ENCODE measurements at regions not wholly inside any gene's neighbourhood (a gene's known extent, or its start where the extent isn't known, plus 50 kb on each side); places are given as distances from the start of the nearest gene placed in this dataset.
"Not testable (repeated sequence)": the region's sequence is repeated elsewhere in the genome, so short reads cannot be mapped to it uniquely, and the experiment has no call there.

DNA sequence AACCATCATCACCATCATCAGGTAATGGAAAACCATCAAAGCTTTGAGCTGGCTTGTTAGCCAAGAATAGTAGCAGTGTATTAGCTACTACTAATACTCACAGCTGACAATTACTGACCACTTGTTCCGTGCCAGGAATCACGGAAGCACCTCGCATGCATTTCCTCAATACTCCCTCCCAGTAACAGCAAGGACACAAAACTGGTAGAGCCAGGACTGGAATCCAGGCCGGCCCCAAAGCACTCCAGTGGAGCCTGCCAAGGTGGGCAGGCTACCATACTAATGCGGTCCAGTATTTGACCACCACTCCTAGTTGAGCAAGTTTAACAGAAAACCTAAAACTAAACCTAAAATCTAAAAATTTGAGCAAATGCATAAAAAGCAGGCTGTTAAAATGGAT lies 107.2 kb upstream of the LPCAT1 start:
- DNase-seq, result not testable (repeated sequence)

DNA sequence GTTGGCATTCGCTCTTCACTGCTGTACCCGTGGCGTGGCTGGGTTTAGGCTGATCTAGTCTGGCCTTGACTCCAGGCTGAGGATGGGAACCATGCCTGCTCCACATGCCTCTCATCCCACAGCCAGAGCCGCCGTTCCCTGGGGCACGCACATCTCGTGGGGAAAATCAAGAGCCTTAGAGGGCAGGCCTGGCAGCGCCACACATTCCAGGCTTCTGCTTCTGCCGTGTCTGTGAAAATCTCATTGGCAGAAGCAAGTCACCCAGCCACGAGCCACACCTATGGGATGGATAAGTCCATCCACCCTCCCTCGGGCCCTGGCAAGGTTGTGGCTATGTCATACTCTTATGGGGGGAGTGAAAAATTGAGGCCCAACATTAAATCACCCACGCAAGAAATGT lies 102.6 kb upstream of the LPCAT1 start:
- DNase-seq, result not testable (repeated sequence)

DNA sequence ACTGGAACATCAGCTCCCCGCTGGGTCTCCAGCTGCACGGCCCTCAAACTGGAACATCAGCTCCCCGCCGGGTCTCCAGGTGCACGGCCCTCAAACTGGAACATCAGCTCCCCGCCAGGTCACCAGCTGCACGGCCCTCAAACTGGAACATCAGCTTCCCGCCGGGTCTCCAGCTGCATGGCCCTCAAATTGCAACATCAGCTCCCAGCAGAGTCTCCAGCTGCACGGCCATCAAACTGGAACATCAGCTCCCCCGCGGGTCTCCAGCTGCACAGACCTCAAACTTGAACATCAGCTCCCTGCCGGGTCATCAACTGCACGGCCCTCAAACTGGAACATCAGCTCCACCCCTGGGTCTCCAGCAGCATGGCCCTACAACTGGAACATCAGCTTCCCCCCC lies 95.8 kb upstream of the LPCAT1 start:
- DNase-seq, result not testable (repeated sequence)

DNA sequence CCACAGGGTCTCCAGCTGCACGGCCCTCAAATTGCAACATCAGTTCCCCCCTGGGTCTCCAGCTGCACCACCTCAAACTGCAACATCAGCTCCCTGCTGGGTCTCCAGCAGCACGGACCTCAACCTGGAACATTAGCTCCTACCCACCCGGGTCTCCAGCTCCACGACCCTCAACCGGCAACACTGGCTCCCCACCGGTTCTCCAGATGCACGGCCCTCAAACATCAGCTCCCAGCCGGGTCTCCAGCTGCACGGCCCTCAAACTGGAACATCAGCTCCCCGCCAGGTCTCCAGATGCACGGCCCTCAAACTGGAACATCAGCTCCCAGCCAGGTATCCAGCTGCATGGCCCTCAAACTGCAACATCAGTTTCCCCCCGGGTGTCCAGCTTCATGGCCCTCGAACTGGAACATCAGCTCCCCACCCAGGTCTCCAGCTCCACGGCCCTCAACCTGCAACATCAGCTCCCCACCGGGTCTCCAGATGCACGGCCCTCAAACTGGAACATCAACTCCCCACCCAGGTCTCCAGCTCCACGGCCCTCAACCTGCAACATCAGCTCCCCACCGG lies 94.6 kb upstream of the LPCAT1 start:
- DNase-seq, result not testable (repeated sequence)

- DNase-seq, result not testable (repeated sequence)
These were observed 93.5 kb upstream of the LPCAT1 start for GRCh38 chr5:1617236-1617755.

- not testable (repeated sequence) for DNase-seq
These were observed 89.8 kb upstream of the LPCAT1 start for GRCh38 chr5:1613515-1613914.

GRCh38 chr5:1610526-1610925 lies 86.8 kb upstream of the LPCAT1 start:
- not testable (repeated sequence) for DNase-seq

GRCh38 chr5:1609111-1609510 lies 85.4 kb upstream of the LPCAT1 start:
- DNase-seq, result not testable (repeated sequence)

GRCh38 chr5:1608336-1608735 lies 84.6 kb upstream of the LPCAT1 start:
- DNase-seq, result not testable (repeated sequence)

DNA sequence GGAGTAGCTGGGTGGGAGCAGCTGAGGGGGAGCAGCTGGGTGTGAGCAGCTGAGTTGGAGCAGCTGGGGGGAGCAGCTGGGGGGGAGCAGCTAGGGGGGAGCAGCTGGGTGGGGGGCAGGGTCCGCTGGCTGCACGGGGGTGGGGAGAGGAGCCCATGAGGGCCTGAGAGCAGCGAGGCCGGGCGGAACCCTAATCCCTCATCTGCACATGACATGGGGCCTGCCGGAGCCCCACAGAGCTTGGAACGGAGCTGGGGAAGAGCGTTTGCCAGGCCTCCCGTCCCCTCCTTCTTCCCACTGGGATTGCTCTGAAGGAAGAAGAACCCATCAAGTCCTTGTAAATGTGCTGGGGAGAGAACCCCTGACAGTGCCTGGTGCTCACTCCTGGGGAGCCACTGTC lies 83.2 kb upstream of the LPCAT1 start:
- DNase-seq, result not testable (repeated sequence)

- DNase-seq, result not testable (repeated sequence)
These were observed 80.2 kb upstream of the LPCAT1 start for GRCh38 chr5:1603916-1604315.

- not testable (repeated sequence) for DNase-seq
These were observed 77.8 kb upstream of the LPCAT1 start for GRCh38 chr5:1601565-1601964.

DNA sequence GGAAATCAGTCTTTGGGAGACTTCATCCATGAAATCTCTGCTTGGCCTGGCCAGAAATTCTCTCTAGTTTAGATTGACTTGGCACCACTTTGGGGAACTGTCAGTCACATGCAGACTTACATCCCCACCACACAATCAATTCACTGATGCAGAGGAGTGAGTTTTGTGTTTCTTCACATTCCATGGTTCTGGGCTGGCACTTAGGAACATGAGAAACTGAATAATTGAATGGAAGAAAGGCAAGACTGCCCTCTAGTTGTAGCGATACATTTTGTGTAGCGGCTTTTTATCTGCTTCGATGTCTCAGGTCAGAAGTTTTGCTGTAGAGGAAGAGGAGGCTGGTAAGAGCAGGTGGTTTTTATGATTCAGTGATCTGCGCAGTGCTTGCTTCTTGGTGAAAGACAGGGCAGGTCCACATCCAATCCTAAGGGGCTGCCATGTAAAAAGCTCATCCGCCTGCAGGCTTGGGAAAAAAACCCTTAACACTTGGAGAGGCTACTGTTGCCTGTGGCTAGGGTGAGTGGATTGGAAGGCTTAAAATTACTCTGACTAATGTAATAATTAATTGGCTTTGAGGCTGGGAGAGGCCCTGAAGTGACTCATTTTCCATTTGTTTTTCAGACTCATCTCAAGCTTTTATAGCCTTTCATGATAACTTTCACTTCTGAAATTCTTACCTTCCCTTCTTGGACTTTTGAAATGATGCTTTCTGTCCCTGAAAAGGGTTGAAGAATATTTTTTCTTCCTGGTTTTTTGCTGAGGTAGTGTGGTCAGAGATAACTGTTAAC lies 75.4 kb upstream of the LPCAT1 start:
- DNase-seq, result not testable (repeated sequence)

GRCh38 chr5:1597093-1597473 lies 73.3 kb upstream of the LPCAT1 start:
- not testable (repeated sequence) for DNase-seq

- not testable (repeated sequence) for DNase-seq
These were observed 72.8 kb upstream of the LPCAT1 start for GRCh38 chr5:1596462-1597092.

GRCh38 chr5:1594357-1595106 lies 70.8 kb upstream of the LPCAT1 start:
- DNase-seq, result peak; percentile 85

DNA sequence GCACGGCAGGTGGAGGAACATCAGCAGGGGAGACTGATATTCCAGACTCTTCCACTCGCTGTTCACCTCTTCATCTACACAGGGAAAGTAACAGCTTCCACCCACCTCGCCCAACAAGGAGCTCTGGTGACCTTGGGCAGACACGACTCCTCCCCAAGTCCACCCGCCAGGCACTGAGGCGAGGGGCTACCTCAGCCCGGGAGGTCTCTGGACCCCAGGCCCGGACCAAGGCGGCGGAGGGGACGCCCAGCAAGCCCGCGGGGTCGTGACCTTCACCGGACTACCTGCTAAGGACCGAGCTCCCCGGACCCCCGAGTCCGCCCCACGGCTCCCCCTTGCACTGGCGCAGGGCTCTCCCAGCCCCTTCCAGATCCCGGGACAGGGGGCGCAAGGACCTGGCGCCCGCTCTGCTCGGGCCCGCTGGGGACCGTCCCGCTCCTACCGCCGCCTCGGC lies 70.2 kb upstream of the LPCAT1 start:
- no peak for DNase-seq

DNA sequence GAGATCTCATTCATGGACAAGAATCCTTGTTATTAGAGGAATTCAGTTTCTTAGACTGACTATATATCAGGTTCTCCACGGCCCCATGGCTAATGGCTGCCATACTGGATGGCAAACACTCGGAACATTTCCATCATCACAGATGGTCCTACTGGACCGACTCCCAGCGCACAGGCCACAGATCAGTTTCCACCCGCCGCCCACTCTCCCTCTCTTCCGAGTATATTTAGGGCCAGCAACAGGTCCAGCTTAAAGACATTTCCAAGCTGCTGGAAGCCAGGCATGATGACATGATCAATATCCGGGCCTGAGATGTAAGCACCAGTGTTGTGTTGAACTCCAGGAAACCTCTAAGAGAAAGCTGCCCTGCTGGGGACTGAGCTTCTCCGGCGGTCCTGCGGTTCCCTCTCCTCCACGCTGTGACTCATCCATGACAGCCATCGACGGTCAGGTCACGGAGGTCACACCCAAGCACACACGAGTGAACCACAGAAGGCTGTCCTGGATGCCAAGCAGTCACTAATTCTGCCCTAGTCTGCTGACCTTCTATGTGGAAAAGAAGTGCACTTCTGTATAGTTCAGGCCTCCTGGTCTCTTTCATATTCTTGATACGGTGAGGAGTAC lies 64.4 kb upstream of the LPCAT1 start:
- not testable (repeated sequence) for DNase-seq

DNA sequence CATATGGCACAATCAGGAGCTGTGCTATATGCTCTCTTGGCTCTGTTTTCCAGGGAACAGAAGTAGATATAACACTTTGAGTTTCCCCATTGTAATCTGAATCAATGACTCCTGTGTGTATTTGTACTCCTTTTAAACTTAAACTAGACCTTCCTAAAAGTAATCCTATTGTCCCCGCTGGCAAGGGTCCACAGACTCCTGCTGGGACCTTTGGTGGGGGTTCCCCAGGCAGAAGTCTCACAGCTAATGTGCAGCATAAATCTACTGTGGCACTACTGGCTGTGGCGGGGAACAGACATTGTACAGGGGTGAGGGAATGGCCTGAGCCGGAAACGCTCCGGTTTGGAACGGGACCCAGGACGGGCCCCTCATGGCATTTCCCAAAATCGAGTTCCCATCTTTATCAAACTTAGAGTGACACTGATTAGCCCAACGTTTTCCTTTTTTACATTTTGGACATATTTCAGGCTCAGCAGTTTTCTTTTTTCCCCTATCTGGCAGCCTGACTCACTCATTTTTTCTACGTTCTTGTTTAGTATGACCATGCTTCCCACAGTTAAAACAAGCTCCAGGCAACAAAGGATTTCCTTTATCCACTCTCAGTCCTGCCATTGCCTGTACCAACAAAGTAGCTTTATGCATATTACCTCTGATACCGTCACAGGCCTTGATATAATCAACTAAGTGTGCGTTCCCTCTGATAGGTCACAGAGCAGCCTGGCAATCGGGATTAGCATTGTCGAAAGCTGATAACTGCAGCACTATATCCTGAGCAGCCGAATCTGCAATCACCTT lies 59.5 kb upstream of the LPCAT1 start:
- not testable (repeated sequence) for DNase-seq

DNA sequence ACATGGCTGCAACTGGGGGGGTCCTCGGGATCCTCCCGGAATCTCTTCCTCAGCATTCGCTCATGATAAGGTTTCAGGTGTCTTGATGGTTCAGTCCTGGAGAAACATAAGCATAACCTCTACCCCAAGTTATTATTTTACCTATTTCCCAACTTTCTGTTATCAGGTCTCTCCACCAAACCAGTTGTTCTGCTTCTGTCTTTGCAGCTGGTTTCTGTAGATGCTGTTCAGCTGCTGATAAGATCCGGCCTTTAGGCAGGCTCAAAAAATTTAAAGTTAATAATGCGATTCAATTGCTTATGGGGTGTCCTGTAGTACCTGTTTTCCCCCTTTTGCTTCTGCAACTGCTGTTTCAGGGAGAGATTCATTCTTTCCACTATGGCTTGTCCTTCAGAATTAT lies 55.6 kb upstream of the LPCAT1 start:
- not testable (repeated sequence) for DNase-seq

GRCh38 chr5:1576851-1577250 lies 53.1 kb upstream of the LPCAT1 start:
- not testable (repeated sequence) for DNase-seq

Measured in activated gamma-delta T cell (primary cell).